ENCODE measurements at regions not wholly inside any gene's neighbourhood (a gene's known extent, or its start where the extent isn't known, plus 50 kb on each side); places are given as distances from the start of the nearest gene placed in this dataset.

- H3K27ac Mint-ChIP-seq (ENCODE audit: unreplicated experiment) = no peak overlapping the region
- no peak overlapping the region for H3K4me3 ChIP-seq (ENCODE audit: low read depth, low read length)
- no peaks in the 10 kb centered on the region for H3K36me3 ChIP-seq (ENCODE audit: control insufficient read depth, insufficient read depth, low read length)
- no peaks in the 10 kb centered on the region for H3K9me3 ChIP-seq
- TF ChIP-seq, protein P1, sequence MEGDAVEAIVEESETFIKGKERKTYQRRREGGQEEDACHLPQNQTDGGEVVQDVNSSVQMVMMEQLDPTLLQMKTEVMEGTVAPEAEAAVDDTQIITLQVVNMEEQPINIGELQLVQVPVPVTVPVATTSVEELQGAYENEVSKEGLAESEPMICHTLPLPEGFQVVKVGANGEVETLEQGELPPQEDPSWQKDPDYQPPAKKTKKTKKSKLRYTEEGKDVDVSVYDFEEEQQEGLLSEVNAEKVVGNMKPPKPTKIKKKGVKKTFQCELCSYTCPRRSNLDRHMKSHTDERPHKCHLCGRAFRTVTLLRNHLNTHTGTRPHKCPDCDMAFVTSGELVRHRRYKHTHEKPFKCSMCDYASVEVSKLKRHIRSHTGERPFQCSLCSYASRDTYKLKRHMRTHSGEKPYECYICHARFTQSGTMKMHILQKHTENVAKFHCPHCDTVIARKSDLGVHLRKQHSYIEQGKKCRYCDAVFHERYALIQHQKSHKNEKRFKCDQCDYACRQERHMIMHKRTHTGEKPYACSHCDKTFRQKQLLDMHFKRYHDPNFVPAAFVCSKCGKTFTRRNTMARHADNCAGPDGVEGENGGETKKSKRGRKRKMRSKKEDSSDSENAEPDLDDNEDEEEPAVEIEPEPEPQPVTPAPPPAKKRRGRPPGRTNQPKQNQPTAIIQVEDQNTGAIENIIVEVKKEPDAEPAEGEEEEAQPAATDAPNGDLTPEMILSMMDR (IDR thresholded peaks at IDR 0.05; ENCODE audit: insufficient read depth in 1 of 2, low read depth in 1 of 2, low read length in 1 of 2, severe bottlenecking in 1 of 2, unreplicated experiment in 1 of 2) = no peak
- peaks cover 23% of the 10 kb centered on the region for H3K27me3 Mint-ChIP-seq (ENCODE audit: insufficient read depth, unreplicated experiment)
- POLR2A ChIA-PET = no interaction called here
- no peaks in the 10 kb centered on the region for H3K27me3 ChIP-seq (replicated peaks; ENCODE audit: control insufficient read depth, insufficient read depth, low read length)
- CTCF ChIA-PET = no interaction called here
- intact Hi-C loops (cut with micrococcal nuclease; ENCODE audit: unreplicated experiment) = no loop called here
- BruUV-seq (replicated peaks) = no TSS peak
- H3K4me1 Mint-ChIP-seq (ENCODE audit: low read depth, unreplicated experiment) = no peaks in the 10 kb centered on the region
- DNase-seq = no peak
- H3K4me3 Mint-ChIP-seq (ENCODE audit: unreplicated experiment) = no peak overlapping the region
- no peaks in the 10 kb centered on the region for H3K4me1 ChIP-seq
- H3K36me3 Mint-ChIP-seq (ENCODE audit: insufficient read depth, unreplicated experiment) = no peaks in the 10 kb centered on the region
- H3K9me3 Mint-ChIP-seq (ENCODE audit: unreplicated experiment) = peaks cover 7% of the 10 kb centered on the region
These were observed 618.2 kb upstream of the CAMK1G start for GRCh38 chr1:208965351-208965750.

- no peak for DNase-seq
- Mint-ChIP-seq H3K4me1 (ENCODE audit: low read depth, unreplicated experiment) (no peaks in the 10 kb centered on the region), H3K36me3 (ENCODE audit: insufficient read depth, unreplicated experiment) (no peaks in the 10 kb centered on the region), H3K27me3 (ENCODE audit: insufficient read depth, unreplicated experiment) (peaks cover 19% of the 10 kb centered on the region), H3K27ac (ENCODE audit: unreplicated experiment) (no peak overlapping the region), H3K4me3 (ENCODE audit: unreplicated experiment) (no peak overlapping the region), H3K9me3 (ENCODE audit: unreplicated experiment) (no peaks in the 10 kb centered on the region)
- intact Hi-C loops (cut with micrococcal nuclease; ENCODE audit: unreplicated experiment) = no loop called here
- H3K27me3 ChIP-seq (replicated peaks; ENCODE audit: control insufficient read depth, insufficient read depth, low read length) = no peaks in the 10 kb centered on the region
- BruUV-seq (replicated peaks) = no TSS peak
- H3K4me1 ChIP-seq = no peaks in the 10 kb centered on the region
- no peak overlapping the region for H3K4me3 ChIP-seq (ENCODE audit: low read depth, low read length)
- TF ChIP-seq, protein P1 (IDR thresholded peaks at IDR 0.05; ENCODE audit: insufficient read depth in 1 of 2, low read depth in 1 of 2, low read length in 1 of 2, severe bottlenecking in 1 of 2, unreplicated experiment in 1 of 2) = no peak
- H3K36me3 ChIP-seq (ENCODE audit: control insufficient read depth, insufficient read depth, low read length) = no peaks in the 10 kb centered on the region
- POLR2A ChIA-PET = no interaction called here
- no peaks in the 10 kb centered on the region for H3K9me3 ChIP-seq
- CTCF ChIA-PET = no interaction called here
These were observed 616.2 kb upstream of the CAMK1G start for GRCh38 chr1:208967334-208967733.

DNA sequence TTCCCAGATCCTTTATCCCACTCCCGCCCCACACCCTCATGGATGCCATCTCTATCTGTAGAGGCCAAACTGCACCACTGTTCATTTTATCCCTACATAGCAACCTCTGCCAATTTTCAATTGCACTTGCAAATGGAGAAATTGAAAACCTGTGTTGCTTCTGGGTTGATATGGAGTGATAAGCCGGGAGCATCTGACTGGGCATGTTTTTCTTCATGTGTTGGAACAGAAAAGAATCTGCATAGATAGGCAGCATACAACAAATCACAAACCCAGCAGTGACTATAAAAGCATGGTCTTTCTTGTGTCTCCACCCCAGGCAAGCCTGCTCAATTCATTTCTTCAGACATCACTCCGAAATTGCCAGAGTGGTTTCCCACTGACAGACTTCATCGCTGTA is 608.8 kb upstream of the CAMK1G start:
- Mint-ChIP-seq H3K4me3 (ENCODE audit: unreplicated experiment) (no peak overlapping the region), H3K9me3 (ENCODE audit: unreplicated experiment) (no peaks in the 10 kb centered on the region), H3K27ac (ENCODE audit: unreplicated experiment) (no peak overlapping the region), H3K4me1 (ENCODE audit: low read depth, unreplicated experiment) (no peaks in the 10 kb centered on the region), H3K27me3 (ENCODE audit: insufficient read depth, unreplicated experiment) (peaks cover 13% of the 10 kb centered on the region), H3K36me3 (ENCODE audit: insufficient read depth, unreplicated experiment) (no peaks in the 10 kb centered on the region)
- TF ChIP-seq, protein P1 (IDR thresholded peaks at IDR 0.05; ENCODE audit: insufficient read depth in 1 of 2, low read depth in 1 of 2, low read length in 1 of 2, severe bottlenecking in 1 of 2, unreplicated experiment in 1 of 2) = no peak
- intact Hi-C loops (cut with micrococcal nuclease; ENCODE audit: unreplicated experiment) = no loop called here
- no peaks in the 10 kb centered on the region for H3K36me3 ChIP-seq (ENCODE audit: control insufficient read depth, insufficient read depth, low read length)
- no peak for DNase-seq
- POLR2A ChIA-PET = no interaction called here
- H3K27me3 ChIP-seq (replicated peaks; ENCODE audit: control insufficient read depth, insufficient read depth, low read length) = no peaks in the 10 kb centered on the region
- no peak overlapping the region for H3K4me3 ChIP-seq (ENCODE audit: low read depth, low read length)
- no TSS peak for BruUV-seq (replicated peaks)
- CTCF ChIA-PET = no interaction called here
- H3K4me1 ChIP-seq = no peaks in the 10 kb centered on the region
- H3K9me3 ChIP-seq = no peaks in the 10 kb centered on the region

Measured in Caco-2 (cell line).